Femur (tissue), 1 donor: ENCODE measurements at regions not wholly inside any gene's neighbourhood (a gene's known extent, or its start where the extent isn't known, plus 50 kb on each side); places are given as distances from the start of the nearest gene placed in this dataset.

Experiments
- DNase-seq: peaks from one replicate; pipeline ENCODE4 v3.0.0-alpha.2; 2017

- DNase-seq: no peak
These were observed 191.7 kb downstream of the RASSF9 start for GRCh38 chr12:85644508-85644907.

DNA sequence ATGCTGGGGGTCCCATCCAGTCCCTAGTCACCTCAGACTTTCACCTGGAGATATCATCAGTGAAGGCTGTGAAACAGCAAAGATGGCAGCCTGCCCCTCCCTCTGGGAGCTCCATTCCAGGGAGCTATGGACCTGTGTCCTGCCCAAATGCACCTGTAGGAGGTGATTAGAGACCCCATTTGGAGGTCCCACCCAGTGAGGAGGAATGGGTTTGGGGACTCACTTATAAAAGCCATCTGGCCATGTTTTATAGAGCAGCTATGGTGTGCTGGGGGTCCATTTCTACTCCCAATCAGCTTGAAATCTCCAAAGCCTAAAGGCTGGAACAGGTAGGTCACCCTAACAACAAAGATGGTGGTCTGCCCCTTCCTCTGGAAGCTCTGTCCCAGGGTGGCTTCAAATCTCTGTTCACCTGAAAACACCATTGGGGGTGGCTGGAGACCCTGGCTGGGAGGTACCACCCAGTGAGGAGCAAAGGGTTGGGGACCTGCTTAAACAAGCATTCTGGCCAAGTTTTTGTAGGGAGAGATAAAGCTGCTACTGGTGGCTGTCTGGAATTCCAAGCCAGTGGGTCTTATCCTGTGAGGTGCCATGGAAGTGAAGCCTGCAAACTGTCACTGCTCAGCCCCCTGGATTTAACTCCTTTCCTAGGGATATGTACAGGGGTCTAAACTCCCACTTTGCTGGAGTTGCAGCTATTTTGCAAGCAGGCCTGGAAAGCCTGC, 182.3 kb downstream of the RASSF9 start:
- DNase-seq: no peak

DNA sequence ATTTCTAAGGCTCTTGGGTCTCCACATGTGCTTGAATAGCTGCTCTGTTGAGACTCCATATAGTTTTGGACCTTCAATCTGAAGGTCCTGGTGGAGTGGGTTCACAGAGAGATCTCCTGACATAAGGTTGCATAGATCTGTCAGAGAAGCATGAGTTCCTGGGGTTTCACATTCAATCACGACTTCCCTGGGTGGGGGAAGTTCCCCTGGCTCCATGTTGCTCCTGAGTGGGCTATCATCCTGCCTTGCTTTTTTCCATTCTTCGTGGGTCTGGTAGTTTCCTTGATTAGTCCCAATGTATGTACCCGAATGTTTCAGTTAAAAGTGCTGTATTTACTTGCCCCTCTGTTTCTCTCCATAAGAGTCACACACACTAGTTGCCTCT, 181.8 kb downstream of the RASSF9 start:
- DNase-seq: no peak

GRCh38 chr12:85656561-85656960, 179.6 kb downstream of the RASSF9 start:
- no peak for DNase-seq

- no peak for DNase-seq
These were observed 179.0 kb downstream of the RASSF9 start for GRCh38 chr12:85657251-85657650.

- no peak for DNase-seq
These were observed 178.2 kb downstream of the RASSF9 start for GRCh38 chr12:85657836-85658630.

DNA sequence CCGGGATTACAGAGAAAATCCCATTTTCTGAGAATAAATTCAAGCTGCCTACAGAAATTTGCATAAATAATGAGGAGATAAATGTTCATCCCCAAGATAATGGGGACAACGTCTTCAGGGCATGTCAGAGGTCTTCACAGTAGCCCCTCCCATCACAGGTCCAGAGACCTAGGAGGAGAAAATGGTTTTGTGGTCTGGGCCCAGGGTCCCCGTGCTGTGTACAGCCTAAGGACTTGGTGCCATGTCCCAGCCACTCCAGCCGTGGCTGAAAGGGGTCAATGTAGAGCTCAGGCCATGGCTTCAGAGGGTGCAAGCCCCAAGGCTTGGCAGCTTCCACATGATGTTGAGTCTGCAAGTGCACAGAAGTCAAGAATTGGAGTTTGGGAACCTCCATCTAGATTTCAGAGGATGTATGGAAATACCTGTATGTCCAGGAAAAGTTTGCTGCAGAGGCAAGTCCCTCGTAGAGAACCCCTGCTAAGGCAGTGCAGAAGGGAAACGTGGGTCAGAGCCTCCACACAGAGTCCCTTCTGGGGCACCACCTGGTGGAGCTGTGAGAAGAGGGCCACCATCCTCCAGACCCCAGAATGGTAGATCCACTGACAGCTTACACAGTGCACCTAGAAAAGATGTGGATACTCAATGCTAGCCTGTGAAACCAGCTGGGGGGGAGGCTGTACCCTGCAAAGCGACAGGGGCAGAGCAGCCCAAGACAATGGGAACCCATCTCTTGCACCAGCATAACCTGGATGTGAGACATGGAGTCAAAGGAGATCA, 176.3 kb downstream of the RASSF9 start:
- DNase-seq: no peak

GRCh38 chr12:85661461-85662206, 174.6 kb downstream of the RASSF9 start:
- DNase-seq: no peak

DNA sequence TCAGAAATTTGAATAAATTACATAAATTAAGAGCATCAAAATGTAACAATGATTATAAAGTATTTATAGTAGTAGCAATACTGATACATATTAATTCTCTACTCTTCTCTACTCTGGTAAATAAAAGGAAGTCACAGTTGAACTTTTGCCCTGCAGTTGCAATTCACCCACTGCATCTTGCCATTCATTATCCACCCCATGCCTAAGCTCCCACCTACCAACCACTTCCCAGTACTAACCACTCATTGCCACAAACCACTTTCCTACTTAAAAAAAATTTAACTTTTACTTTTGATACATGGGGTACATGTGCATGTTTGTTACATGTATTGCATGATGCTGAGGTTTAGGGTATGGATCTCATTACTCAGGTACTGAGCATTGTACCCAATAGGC, 174.0 kb downstream of the RASSF9 start:
- no peak for DNase-seq

- no peak for DNase-seq
These were observed 172.6 kb downstream of the RASSF9 start for GRCh38 chr12:85663631-85664030.

- no peak for DNase-seq
These were observed 171.8 kb downstream of the RASSF9 start for GRCh38 chr12:85664429-85664828.

DNA sequence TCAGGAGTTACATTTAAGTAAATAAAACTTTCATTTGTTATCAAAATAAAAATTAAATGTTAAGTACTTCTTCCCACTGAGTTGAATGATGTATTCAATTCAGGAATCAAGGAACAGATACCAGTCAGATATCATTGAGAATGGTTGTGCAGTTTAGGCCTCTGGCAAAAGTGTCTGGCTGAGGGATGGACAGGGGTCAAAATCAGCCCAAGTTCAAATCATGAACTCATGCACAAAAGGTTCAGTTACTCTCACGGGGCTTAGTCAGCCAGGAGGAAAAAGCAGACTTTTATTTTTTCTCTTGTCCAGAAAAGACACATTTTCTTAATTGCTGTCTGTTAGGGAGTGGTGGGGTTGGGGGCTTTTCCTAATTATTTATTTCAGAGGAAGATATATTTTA, 166.3 kb downstream of the RASSF9 start:
- DNase-seq: no peak

- no peak for DNase-seq
These were observed 163.8 kb downstream of the RASSF9 start for GRCh38 chr12:85672436-85672835.

- no peak for DNase-seq
These were observed 162.2 kb downstream of the RASSF9 start for GRCh38 chr12:85673921-85674420.

- no peak for DNase-seq
These were observed 159.1 kb downstream of the RASSF9 start for GRCh38 chr12:85676816-85677749.

- no peak for DNase-seq
These were observed 156.9 kb downstream of the RASSF9 start for GRCh38 chr12:85679296-85679695.

GRCh38 chr12:85680881-85681280, 155.3 kb downstream of the RASSF9 start:
- no peak for DNase-seq

GRCh38 chr12:85681333-85681732, 154.9 kb downstream of the RASSF9 start:
- no peak for DNase-seq

GRCh38 chr12:85683051-85683450, 153.2 kb downstream of the RASSF9 start:
- DNase-seq: no peak

- DNase-seq: no peak
These were observed 147.4 kb downstream of the RASSF9 start for GRCh38 chr12:85688837-85689236.

- no peak for DNase-seq
These were observed 146.1 kb downstream of the RASSF9 start for GRCh38 chr12:85690146-85690545.
